ENCODE measurements at regions not wholly inside any gene's neighbourhood (a gene's known extent, or its start where the extent isn't known, plus 50 kb on each side); places are given as distances from the start of the nearest gene placed in this dataset.

DNA sequence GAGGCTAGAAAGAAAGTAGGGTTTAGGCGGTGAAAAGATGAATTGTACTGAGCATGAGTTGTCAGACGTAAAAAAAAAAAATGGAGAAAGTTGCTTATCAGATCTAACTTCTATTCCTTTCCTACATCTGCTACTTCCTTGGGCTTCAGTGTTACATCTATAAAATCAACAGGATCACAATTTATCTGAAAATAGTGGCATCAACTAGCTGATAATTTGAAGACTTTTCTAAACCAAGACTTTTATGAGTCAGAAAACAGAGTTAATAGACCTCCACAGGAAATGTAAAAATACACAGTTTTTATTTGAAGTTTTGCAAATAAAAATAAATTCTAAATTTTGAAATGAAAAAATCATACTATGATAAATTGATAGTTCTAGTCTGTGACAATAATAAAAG is 399.8 kb downstream of the GRB14 start:
- no peak for TF ChIP-seq POLR2AphosphoS5 (IDR thresholded peaks at IDR 0.05)
- TF ChIP-seq, protein P1, sequence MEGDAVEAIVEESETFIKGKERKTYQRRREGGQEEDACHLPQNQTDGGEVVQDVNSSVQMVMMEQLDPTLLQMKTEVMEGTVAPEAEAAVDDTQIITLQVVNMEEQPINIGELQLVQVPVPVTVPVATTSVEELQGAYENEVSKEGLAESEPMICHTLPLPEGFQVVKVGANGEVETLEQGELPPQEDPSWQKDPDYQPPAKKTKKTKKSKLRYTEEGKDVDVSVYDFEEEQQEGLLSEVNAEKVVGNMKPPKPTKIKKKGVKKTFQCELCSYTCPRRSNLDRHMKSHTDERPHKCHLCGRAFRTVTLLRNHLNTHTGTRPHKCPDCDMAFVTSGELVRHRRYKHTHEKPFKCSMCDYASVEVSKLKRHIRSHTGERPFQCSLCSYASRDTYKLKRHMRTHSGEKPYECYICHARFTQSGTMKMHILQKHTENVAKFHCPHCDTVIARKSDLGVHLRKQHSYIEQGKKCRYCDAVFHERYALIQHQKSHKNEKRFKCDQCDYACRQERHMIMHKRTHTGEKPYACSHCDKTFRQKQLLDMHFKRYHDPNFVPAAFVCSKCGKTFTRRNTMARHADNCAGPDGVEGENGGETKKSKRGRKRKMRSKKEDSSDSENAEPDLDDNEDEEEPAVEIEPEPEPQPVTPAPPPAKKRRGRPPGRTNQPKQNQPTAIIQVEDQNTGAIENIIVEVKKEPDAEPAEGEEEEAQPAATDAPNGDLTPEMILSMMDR (IDR thresholded peaks at IDR 0.05): no peak

Data from suprapubic skin (tissue), 3 donors.